H1 (cell line): ENCODE measurements at regions not wholly inside any gene's neighbourhood (a gene's known extent, or its start where the extent isn't known, plus 50 kb on each side); places are given as distances from the start of the nearest gene placed in this dataset.
"Not testable (repeated sequence)": the region's sequence is repeated elsewhere in the genome, so short reads cannot be mapped to it uniquely, and the experiment has no call there.

Experiments
- CTCF ChIA-PET: fragments of 300-600 bp; sonication (Branson Sonifier 250); formaldehyde crosslinking; loops from one replicate; lab custom pipeline; 2021; ENCODE audit not compliant: partially characterized antibody; lab: Charles Lee
- POLR2A ChIA-PET: fragments of 300-600 bp; sonication (Branson Sonifier 250); formaldehyde crosslinking; loops from one replicate; lab custom pipeline; 2021; ENCODE audit warnings: inconsistent platforms; ENCODE audit not compliant: partially characterized antibody; lab: Charles Lee
- DNase-seq, 2 experiments: peaks; one replicate each; pipeline versions ENCODE4 v3.0.0 to v3.0.0-alpha.2; 2010 to 2022; ENCODE audit warnings: low spot score in 2 of 2, low read depth in 1 of 2, mixed read lengths in 1 of 2
- FAIRE-seq: peaks from 2 replicates; lab custom pipeline; 2011; peaks lifted over from hg19 to GRCh38; lab: Jason Lieb, UNC
- H2AFZ ChIP-seq: 2 replicates; pipeline ENCODE4 v1.8.1; 2012; ENCODE audit warnings: low read length, inconsistent platforms
- H2AK5ac ChIP-seq: 2 replicates; pipeline ENCODE4 v1.6.1; 2013; ENCODE audit warnings: low read depth, low read length
- H2BK120ac ChIP-seq: replicated peaks from 2 replicates; pipeline ENCODE3; 2013; ENCODE audit warnings: low read depth, low read length, inconsistent platforms
- H2BK12ac ChIP-seq: 2 replicates; pipeline ENCODE4 v1.6.1; 2013; ENCODE audit warnings: low read depth, low read length
- H2BK15ac ChIP-seq: 2 replicates; pipeline ENCODE4 v1.6.1; 2013; ENCODE audit warnings: low read length
- H2BK20ac ChIP-seq: 2 replicates; pipeline ENCODE4 v1.6.1; 2013; ENCODE audit warnings: low read length
- H2BK5ac ChIP-seq: 2 replicates; pipeline ENCODE4 v1.6.1; 2013; ENCODE audit warnings: low read depth, low read length
- H3K14ac ChIP-seq: 2 replicates; pipeline ENCODE4 v1.6.1; 2013; ENCODE audit warnings: inconsistent platforms; ENCODE audit not compliant: insufficient read length
- H3K18ac ChIP-seq: 2 replicates; pipeline ENCODE4 v1.6.1; 2013; ENCODE audit warnings: low read length; ENCODE audit errors: extremely low read depth
- H3K23ac ChIP-seq: 2 replicates; pipeline ENCODE4 v1.6.1; 2013; ENCODE audit warnings: inconsistent platforms; ENCODE audit not compliant: insufficient read length
- H3K23me2 ChIP-seq: 2 replicates; pipeline ENCODE4 v1.6.1; 2013; ENCODE audit warnings: low read depth, low read length
- H3K27ac ChIP-seq: 2 replicates; pipeline ENCODE4 v1.6.1; 2011; ENCODE audit warnings: low read depth, low read length, inconsistent platforms
- H3K27me3 ChIP-seq, 4 experiments: replicated peaks in 1 of 4; 1 replicate in 1 of 4; 2 replicates in 3 of 4; pipeline versions ENCODE4 v1.6.1 to v1.8.1; 2011 to 2013; ENCODE audit warnings: low read length in 3 of 4, mild to moderate bottlenecking in 3 of 4, inconsistent platforms in 2 of 4, mixed read lengths in 2 of 4, moderate library complexity in 1 of 4; ENCODE audit not compliant: control insufficient read depth in 3 of 4, insufficient read depth in 3 of 4; ENCODE audit errors: extremely low read depth in 1 of 4
- H3K36me3 ChIP-seq, 4 experiments: 2 replicates each; pipeline versions ENCODE4 v1.6.1 to v1.8.1; 2011 to 2013; ENCODE audit warnings: mild to moderate bottlenecking in 4 of 4, low read length in 3 of 4, moderate library complexity in 2 of 4, control low read depth in 1 of 4, inconsistent platforms in 1 of 4; ENCODE audit not compliant: insufficient read depth in 4 of 4, control insufficient read depth in 2 of 4
- H3K4ac ChIP-seq: replicated peaks from 2 replicates; pipeline ENCODE3; 2013; ENCODE audit warnings: low read length, low read depth, mixed read lengths, inconsistent platforms; ENCODE audit not compliant: insufficient read length
- H3K4me1 ChIP-seq, 4 experiments: replicated peaks in 1 of 4; 1 replicate in 1 of 4; 2 replicates in 3 of 4; pipeline versions ENCODE4 v1.6.1 to v1.8.1; 2011 to 2013; ENCODE audit warnings: low read length in 3 of 4, inconsistent platforms in 2 of 4, mixed read lengths in 1 of 4; ENCODE audit not compliant: insufficient read depth in 4 of 4, control insufficient read depth in 3 of 4
- H3K4me2 ChIP-seq, 2 experiments: 2 replicates each; pipeline versions ENCODE4 v1.6.1 to v1.8.1; 2011 to 2013; ENCODE audit warnings: low read depth in 2 of 2, low read length in 2 of 2, control low read depth in 1 of 2, inconsistent platforms in 1 of 2, mild to moderate bottlenecking in 1 of 2; ENCODE audit not compliant: insufficient read depth in 1 of 2
- H3K4me3 ChIP-seq, 4 experiments: fragments of 200-600, 300-600 bp in 1 of 4; sonication (generic), shearing (Covaris generic), sonication (Bioruptor Twin) in 1 of 4; 2 replicates each; pipeline versions ENCODE4 v1.5.1 to v1.8.1; 2011 to 2016; ENCODE audit warnings: low read length in 4 of 4, low read depth in 3 of 4, control low read depth in 2 of 4, inconsistent platforms in 2 of 4, mild to moderate bottlenecking in 2 of 4, mixed read lengths in 1 of 4, moderate library complexity in 1 of 4; ENCODE audit not compliant: insufficient read depth in 2 of 4; ENCODE audit errors: extremely low read depth in 1 of 4
- H3K56ac ChIP-seq: replicated peaks from 2 replicates; pipeline ENCODE3; 2013; ENCODE audit warnings: low read depth, mild to moderate bottlenecking, mixed read lengths, low read length, inconsistent platforms; ENCODE audit not compliant: insufficient read length
- H3K79me1 ChIP-seq: 2 replicates; pipeline ENCODE4 v1.6.1; 2013; ENCODE audit warnings: low read depth, low read length, control low read depth
- H3K79me2 ChIP-seq, 2 experiments: 2 replicates each; pipeline versions ENCODE4 v1.6.1 to v1.8.1; 2012 to 2013; ENCODE audit warnings: low read length in 2 of 2, mild to moderate bottlenecking in 2 of 2, inconsistent platforms in 1 of 2; ENCODE audit not compliant: insufficient read depth in 2 of 2, control insufficient read depth in 1 of 2
- H3K9ac ChIP-seq, 4 experiments: replicated peaks in 1 of 4; 1 replicate in 1 of 4; 2 replicates in 3 of 4; pipeline versions ENCODE4 v1.6.1 to v1.8.1; 2011 to 2013; ENCODE audit warnings: low read depth in 3 of 4, low read length in 3 of 4, control low read depth in 2 of 4, mild to moderate bottlenecking in 2 of 4, moderate library complexity in 2 of 4, inconsistent platforms in 1 of 4; ENCODE audit errors: extremely low read depth in 1 of 4
- H3K9me3 ChIP-seq, 2 experiments: 2 replicates each; pipeline versions ENCODE4 v1.6.1 to v1.8.1; 2012 to 2013; ENCODE audit warnings: mild to moderate bottlenecking in 2 of 2, moderate library complexity in 2 of 2, control low read depth in 1 of 2, inconsistent platforms in 1 of 2, low read depth in 1 of 2, low read length in 1 of 2, mixed read lengths in 1 of 2; ENCODE audit not compliant: insufficient read depth in 2 of 2
- H4K20me1 ChIP-seq, 2 experiments: replicated peaks in 1 of 2; 2 replicates each; pipeline versions ENCODE3 to v1.8.1; 2011 to 2013; ENCODE audit warnings: inconsistent platforms in 2 of 2, low read length in 2 of 2, mild to moderate bottlenecking in 1 of 2; ENCODE audit not compliant: insufficient read depth in 2 of 2, control insufficient read depth in 1 of 2
- H4K5ac ChIP-seq: 2 replicates; pipeline ENCODE4 v1.6.1; 2013; ENCODE audit warnings: low read length, low read depth, mixed read lengths, inconsistent platforms; ENCODE audit not compliant: insufficient read length
- H4K8ac ChIP-seq: 2 replicates; pipeline ENCODE4 v1.8.0; 2013; ENCODE audit warnings: mild to moderate bottlenecking, moderate library complexity, low read length, inconsistent platforms; ENCODE audit not compliant: insufficient read depth; ENCODE audit errors: extremely low read depth
- H4K91ac ChIP-seq: replicated peaks from 2 replicates; pipeline ENCODE3; 2013; ENCODE audit warnings: low read length, mixed read lengths, inconsistent platforms; ENCODE audit not compliant: insufficient read length
- CBX8 ChIP-seq: fragments of 300-800, 300-1000 bp; sonication (generic); IDR thresholded peaks from 2 replicates; pipeline ENCODE4 v1.7.1; 2016; ENCODE audit warnings: low read depth, low read length, borderline replicate concordance
- EZH2 ChIP-seq: fragments of 200-600 bp; sonication (generic); IDR thresholded peaks from 2 replicates; pipeline ENCODE4 v1.7.1; 2012; ENCODE audit warnings: low read depth, mild to moderate bottlenecking, moderate library complexity, low read length, inconsistent platforms; ENCODE audit not compliant: severe bottlenecking
- SUZ12 ChIP-seq: fragments of 200-600 bp; sonication (generic); IDR thresholded peaks from 2 replicates; pipeline ENCODE4 v1.6.1; 2012; ENCODE audit warnings: mild to moderate bottlenecking, inconsistent platforms, low read length, moderate library complexity, mixed read lengths
- YY1 ChIP-seq: IDR thresholded peaks from 2 replicates; pipeline ENCODE4 v1.6.1; 2011; ENCODE audit warnings: low read depth, mild to moderate bottlenecking, low read length
- WGBS, 2 experiments: shearing (Covaris generic) in 1 of 2; methylation state at CpG; one replicate each; pipeline versions ENCODE4 v1.1.6 to v1.1.7; 2013 to 2015; ENCODE audit warnings: low lambda C conversion rate in 2 of 2, mixed read lengths in 2 of 2, inconsistent platforms in 1 of 2, low coverage in 1 of 2, missing lambda C conversion rate in 1 of 2; ENCODE audit not compliant: insufficient replicate concordance in 2 of 2, insufficient coverage in 1 of 2, insufficient read length in 1 of 2; ENCODE audit errors: extremely low coverage in 1 of 2, missing lambda C conversion rate in 1 of 2; 5-methylcytosine and 5-hydroxymethylcytosine counted together
- TF ChIP-seq, protein P1 (sequence below): IDR thresholded peaks from 2 replicates; pipeline ENCODE4 v1.6.1; 2011; ENCODE audit warnings: low read depth, mild to moderate bottlenecking, low read length; ENCODE audit not compliant: insufficient read depth

DNA sequence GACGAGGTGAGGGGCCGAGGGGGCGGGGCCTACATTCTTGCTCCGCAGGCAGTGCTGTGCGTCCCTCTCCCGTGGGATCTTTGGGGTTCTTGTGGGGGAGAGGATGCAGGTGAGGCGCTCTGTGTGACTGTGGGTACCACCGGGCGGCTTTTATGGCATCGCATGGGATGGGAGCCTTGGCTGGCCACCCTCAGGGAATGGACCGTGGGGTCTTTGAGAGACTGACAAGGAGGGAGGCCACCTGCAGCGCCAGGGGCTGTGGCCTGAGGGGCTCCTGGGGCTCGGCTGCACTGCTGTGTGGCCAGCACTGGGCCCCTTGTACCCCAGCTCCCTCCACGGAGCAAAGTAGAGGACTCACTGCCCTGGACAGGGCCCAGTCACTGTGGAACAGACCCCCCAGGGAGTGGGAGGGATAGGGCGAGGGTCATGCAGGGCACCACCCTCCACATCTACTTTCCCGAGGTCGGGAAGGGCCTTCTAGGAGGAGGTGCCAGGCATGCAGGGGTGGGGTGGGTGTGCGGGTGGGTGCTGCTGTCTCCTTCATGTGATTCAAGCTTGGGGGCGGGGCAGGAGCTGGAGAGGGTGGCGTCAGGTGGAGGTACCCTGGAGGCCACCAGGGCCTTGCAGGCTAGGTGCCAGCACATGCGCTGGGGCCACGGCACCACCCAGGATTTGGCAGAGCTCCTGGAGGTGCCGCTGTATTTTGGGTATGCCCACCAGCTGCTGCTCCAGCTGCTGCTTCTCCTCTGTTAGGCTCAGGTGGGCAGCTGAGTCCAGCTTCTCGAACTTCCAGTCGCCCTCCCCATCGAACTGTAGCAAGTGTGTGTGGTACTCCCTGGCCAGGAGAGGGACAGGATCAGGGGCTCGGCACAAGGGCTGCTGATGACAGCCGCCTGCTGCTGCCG is 1072.4 kb downstream of the RPIA start (continued):
- TF ChIP-seq EZH2 (no peak), YY1 (no peak), SUZ12 (no peak), CBX8 (no peak)
- TF ChIP-seq, protein P1, sequence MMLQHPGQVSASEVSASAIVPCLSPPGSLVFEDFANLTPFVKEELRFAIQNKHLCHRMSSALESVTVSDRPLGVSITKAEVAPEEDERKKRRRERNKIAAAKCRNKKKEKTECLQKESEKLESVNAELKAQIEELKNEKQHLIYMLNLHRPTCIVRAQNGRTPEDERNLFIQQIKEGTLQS: no peak

DNA sequence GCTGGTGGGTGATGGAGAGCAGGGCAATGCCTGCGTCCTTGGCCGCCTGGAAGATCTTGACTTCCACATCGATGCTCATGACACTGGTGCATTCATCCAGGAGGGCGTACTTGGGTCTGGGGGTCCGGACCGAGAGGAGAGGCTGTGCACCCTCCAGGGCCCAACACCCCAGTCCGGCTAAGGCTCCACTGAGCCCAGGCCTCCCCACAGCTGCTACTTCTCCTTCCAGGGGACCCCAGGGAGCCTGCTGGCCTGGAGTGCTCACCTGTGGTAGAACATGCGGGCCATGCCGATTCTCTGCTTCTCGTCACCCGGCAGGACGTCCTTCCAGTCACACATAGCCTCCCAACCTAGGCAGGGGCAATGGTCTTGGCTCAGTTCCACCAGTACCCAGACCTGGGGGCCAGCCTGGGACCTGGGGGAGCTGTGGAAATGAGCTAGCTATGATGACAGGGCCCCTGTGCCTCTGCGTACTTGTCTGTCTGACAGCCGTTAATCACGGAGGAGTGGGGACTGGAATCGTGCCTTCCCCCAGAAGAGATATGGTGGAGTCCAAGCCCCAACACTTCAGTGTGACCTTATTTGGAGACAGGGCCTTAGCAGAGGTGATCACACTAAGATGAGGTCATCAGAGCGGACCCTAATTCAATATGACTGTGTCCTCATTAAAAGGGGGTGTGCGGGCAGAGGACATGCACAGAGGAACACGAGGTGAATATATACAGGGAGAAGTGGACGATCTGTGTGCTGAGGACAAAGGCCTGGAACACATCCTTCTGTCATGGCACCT is 1073.3 kb downstream of the RPIA start:
- H3K4me1 ChIP-seq, H2AFZ ChIP-seq, H2BK120ac ChIP-seq, FAIRE-seq, H3K4ac ChIP-seq, H2AK5ac ChIP-seq, H3K14ac ChIP-seq, H3K79me2 ChIP-seq, H2BK15ac ChIP-seq, H3K23ac ChIP-seq, H3K27ac ChIP-seq, H3K36me3 ChIP-seq, H2BK5ac ChIP-seq, H4K20me1 ChIP-seq, H2BK12ac ChIP-seq, H4K5ac ChIP-seq, H3K79me1 ChIP-seq, H3K18ac ChIP-seq, H3K27me3 ChIP-seq, H3K4me2 ChIP-seq, H4K91ac ChIP-seq, DNase-seq, H3K9ac ChIP-seq, H4K8ac ChIP-seq, CTCF ChIA-PET, H2BK20ac ChIP-seq, H3K56ac ChIP-seq, H3K4me3 ChIP-seq, POLR2A ChIA-PET, H3K23me2 ChIP-seq: not testable (repeated sequence)
- 89% methylated on average over 20 of the region's 20 CpGs; no CpG with 5 or more reads in 1 of the 2 experiments for WGBS, 2 experiments
- peaks cover 73 to 78% of the 10 kb centered on the region in 2 experiments for H3K9me3 ChIP-seq
